ENCODE measurements at regions not wholly inside any gene's neighbourhood (a gene's known extent, or its start where the extent isn't known, plus 50 kb on each side); places are given as distances from the start of the nearest gene placed in this dataset.

DNA sequence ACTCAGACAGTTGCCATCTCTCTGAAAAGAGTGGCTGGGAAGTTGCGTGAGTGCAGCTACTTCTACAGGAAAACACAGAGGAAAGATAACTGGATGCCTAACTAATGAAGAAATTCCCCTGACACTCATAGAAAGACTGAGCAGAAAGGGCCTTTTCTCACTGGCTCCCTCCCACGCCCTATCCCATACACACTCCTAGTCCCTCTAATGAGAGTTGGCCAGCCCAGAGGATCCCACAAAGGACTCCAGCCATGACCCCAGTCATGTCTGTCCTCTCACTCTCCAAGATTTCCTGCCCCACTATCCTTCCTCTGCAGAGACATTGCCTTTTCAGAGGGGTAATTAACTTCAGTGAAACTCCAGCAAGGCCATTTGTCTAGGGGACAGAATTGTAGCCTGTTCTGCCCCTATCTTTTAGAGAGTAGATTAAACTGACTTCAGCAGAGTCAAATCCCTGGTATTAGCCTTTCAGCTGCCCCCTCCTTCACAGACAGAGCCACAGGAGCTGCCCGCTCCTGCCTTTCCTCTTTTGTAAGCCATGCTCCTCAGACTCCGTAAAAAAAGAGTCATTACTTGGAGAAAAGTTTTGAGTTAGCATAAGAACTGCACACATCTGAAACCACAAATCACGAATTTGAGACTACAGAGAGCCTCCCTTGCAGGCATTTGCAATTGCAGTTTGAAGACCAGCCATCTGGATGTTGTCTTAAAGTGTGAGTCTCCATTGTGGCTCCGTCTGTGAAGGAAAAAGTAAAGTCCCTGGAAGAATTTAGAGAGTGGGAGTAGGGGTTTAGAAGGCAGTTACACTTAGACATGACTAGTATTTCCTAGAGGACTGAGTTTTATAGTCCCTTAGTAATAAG lies 129.1 kb upstream of the SEMA6D start:
- ChIA-PET POLR2A (no interaction called here), CTCF (no interaction called here)

GRCh38 chr15:47588958-47589357 lies 128.3 kb upstream of the SEMA6D start:
- ChIA-PET POLR2A (no interaction called here), CTCF (no interaction called here), RAD21 (ENCODE audit: low non-redundant PET in 1 of 2, low total read pairs in 2 of 2, uncharacterized antibody in 2 of 2, unreplicated experiment in 2 of 2) (no interaction called here)
- H3K4me2 ChIP-seq (ENCODE audit: low read length) = no peak overlapping the region
- no peaks in the 10 kb centered on the region for H3K9me2 ChIP-seq (ENCODE audit: insufficient read depth)
- no peaks in the 10 kb centered on the region for H3K79me2 ChIP-seq (ENCODE audit: insufficient read depth, low read length)
- peaks cover 4 to 48% of the 10 kb centered on the region in 2 experiments; a peak in 2 of 4 replicates for H3K9me3 ChIP-seq (ENCODE audit: control insufficient read depth in 1 of 2, insufficient read depth in 1 of 2, low read depth in 1 of 2, low read length in 2 of 2)
- TF ChIP-seq TCF7L2 (IDR thresholded peaks at IDR 0.05; ENCODE audit: borderline replicate concordance, extremely low read depth, insufficient read depth, insufficient read length) = no peak
- no peak for TF ChIP-seq SIN3A (IDR thresholded peaks at IDR 0.05; ENCODE audit: low read depth)
- TF ChIP-seq EZH2 (IDR thresholded peaks at IDR 0.05) = no peak
- no peak for TF ChIP-seq ZNF274 (IDR thresholded peaks at IDR 0.05; ENCODE audit: low read depth, low read length)
- TF ChIP-seq, protein P1, sequence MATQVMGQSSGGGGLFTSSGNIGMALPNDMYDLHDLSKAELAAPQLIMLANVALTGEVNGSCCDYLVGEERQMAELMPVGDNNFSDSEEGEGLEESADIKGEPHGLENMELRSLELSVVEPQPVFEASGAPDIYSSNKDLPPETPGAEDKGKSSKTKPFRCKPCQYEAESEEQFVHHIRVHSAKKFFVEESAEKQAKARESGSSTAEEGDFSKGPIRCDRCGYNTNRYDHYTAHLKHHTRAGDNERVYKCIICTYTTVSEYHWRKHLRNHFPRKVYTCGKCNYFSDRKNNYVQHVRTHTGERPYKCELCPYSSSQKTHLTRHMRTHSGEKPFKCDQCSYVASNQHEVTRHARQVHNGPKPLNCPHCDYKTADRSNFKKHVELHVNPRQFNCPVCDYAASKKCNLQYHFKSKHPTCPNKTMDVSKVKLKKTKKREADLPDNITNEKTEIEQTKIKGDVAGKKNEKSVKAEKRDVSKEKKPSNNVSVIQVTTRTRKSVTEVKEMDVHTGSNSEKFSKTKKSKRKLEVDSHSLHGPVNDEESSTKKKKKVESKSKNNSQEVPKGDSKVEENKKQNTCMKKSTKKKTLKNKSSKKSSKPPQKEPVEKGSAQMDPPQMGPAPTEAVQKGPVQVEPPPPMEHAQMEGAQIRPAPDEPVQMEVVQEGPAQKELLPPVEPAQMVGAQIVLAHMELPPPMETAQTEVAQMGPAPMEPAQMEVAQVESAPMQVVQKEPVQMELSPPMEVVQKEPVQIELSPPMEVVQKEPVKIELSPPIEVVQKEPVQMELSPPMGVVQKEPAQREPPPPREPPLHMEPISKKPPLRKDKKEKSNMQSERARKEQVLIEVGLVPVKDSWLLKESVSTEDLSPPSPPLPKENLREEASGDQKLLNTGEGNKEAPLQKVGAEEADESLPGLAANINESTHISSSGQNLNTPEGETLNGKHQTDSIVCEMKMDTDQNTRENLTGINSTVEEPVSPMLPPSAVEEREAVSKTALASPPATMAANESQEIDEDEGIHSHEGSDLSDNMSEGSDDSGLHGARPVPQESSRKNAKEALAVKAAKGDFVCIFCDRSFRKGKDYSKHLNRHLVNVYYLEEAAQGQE (IDR thresholded peaks at IDR 0.05; ENCODE audit: low read depth) = no peak
- no peak for TF ChIP-seq CEBPB (IDR thresholded peaks at IDR 0.05; ENCODE audit: low read depth)
- TF ChIP-seq EZH2phosphoT487 (IDR thresholded peaks at IDR 0.05; ENCODE audit: borderline replicate concordance) = no peak
- no peak for TF ChIP-seq JUND (IDR thresholded peaks at IDR 0.05)
- no peak for TF ChIP-seq ATF3 (IDR thresholded peaks at IDR 0.05)
- TF ChIP-seq POLR2A (IDR thresholded peaks at IDR 0.05; ENCODE audit: borderline replicate concordance, extremely low read depth, insufficient read depth, insufficient read length) = no peak
- TF ChIP-seq YY1 (IDR thresholded peaks at IDR 0.05; ENCODE audit: extremely low read depth, insufficient replicate concordance, low read depth, low read length) = no peak
- intact Hi-C loops (cut with micrococcal nuclease) = no loop called here
- BruUV-seq (replicated peaks) = no TSS peak
- no peaks in the 10 kb centered on the region for H4K20me1 ChIP-seq (ENCODE audit: insufficient read depth)
- H2AFZ ChIP-seq (ENCODE audit: low read depth, low read length, poor library complexity, severe bottlenecking) = no peak overlapping the region
- DNase-seq (ENCODE audit: low read depth, low spot score) = no peak
- H3K27me3 ChIP-seq (ENCODE audit: insufficient read depth, low read length) = no peaks in the 10 kb centered on the region
- H3K4me3 ChIP-seq (replicated peaks in 1 of 2; ENCODE audit: low read depth in 1 of 2, low read length in 2 of 2) = no peak overlapping the region
- no peak overlapping the region for H3K9ac ChIP-seq (ENCODE audit: low read length)
- ATAC-seq = no peak
- H3K36me3 ChIP-seq (ENCODE audit: control insufficient read depth in 1 of 2, insufficient read depth in 2 of 2, low read length in 2 of 2) = no peaks in the 10 kb centered on the region
- no peak overlapping the region for H3K27ac ChIP-seq (ENCODE audit: low read depth, low read length)
- no peaks in the 10 kb centered on the region for H3K4me1 ChIP-seq (ENCODE audit: control insufficient read depth in 1 of 2, insufficient read depth in 2 of 2, low read length in 2 of 2)

More for the DNA sequence above, 129.1 kb upstream of the SEMA6D start:
- H3K27ac ChIP-seq (ENCODE audit: low read depth, low read length) = no peak overlapping the region
- TF ChIP-seq POLR2A (IDR thresholded peaks at IDR 0.05; ENCODE audit: borderline replicate concordance, extremely low read depth, insufficient read depth, insufficient read length) (no peak), EZH2phosphoT487 (IDR thresholded peaks at IDR 0.05; ENCODE audit: borderline replicate concordance) (no peak), ATF3 (IDR thresholded peaks at IDR 0.05) (no peak), FOSL1 (IDR thresholded peaks at IDR 0.05; ENCODE audit: low read depth) (no peak), SRF (IDR thresholded peaks at IDR 0.05; ENCODE audit: low read depth) (no peak)
- DNase-seq (ENCODE audit: low read depth, low spot score) = no peak
- H3K9ac ChIP-seq (ENCODE audit: low read length) = no peak overlapping the region
- no peaks in the 10 kb centered on the region for H4K20me1 ChIP-seq (ENCODE audit: insufficient read depth)
- no peak for ATAC-seq
- H3K9me3 ChIP-seq (ENCODE audit: control insufficient read depth in 1 of 2, insufficient read depth in 1 of 2, low read depth in 1 of 2, low read length in 2 of 2) = peaks cover 4 to 48% of the 10 kb centered on the region in 2 experiments; a peak in 2 of 4 replicates
- H3K36me3 ChIP-seq (ENCODE audit: control insufficient read depth in 1 of 2, insufficient read depth in 2 of 2, low read length in 2 of 2) = no peaks in the 10 kb centered on the region
- H3K4me2 ChIP-seq (ENCODE audit: low read length) = no peak overlapping the region
- H3K4me3 ChIP-seq (replicated peaks in 1 of 2; ENCODE audit: low read depth in 1 of 2, low read length in 2 of 2) = no peak overlapping the region
- RAD21 ChIA-PET (ENCODE audit: low non-redundant PET in 1 of 2, low total read pairs in 2 of 2, uncharacterized antibody in 2 of 2, unreplicated experiment in 2 of 2) = no interaction called here
- H2AFZ ChIP-seq (ENCODE audit: low read depth, low read length, poor library complexity, severe bottlenecking) = no peak overlapping the region
- intact Hi-C loops (cut with micrococcal nuclease) = no loop called here
- no peaks in the 10 kb centered on the region for H3K79me2 ChIP-seq (ENCODE audit: insufficient read depth, low read length)
- no peaks in the 10 kb centered on the region for H3K9me2 ChIP-seq (ENCODE audit: insufficient read depth)
- H3K27me3 ChIP-seq (ENCODE audit: insufficient read depth, low read length) = no peaks in the 10 kb centered on the region
- no TSS peak for BruUV-seq (replicated peaks)
- no peaks in the 10 kb centered on the region for H3K4me1 ChIP-seq (ENCODE audit: control insufficient read depth in 1 of 2, insufficient read depth in 2 of 2, low read length in 2 of 2)

Data from HCT116 (cell line).